Stimulated activated CD4-positive, alpha-beta T cell treated with anti-CD3 and anti-CD28 coated beads, Interleukin-15, amount 100 ng/mL, for 24 hours (primary cell): ENCODE measurements at regions not wholly inside any gene's neighbourhood (a gene's known extent, or its start where the extent isn't known, plus 50 kb on each side); places are given as distances from the start of the nearest gene placed in this dataset.

Experiments
- DNase-seq: peaks from one replicate; pipeline ENCODE4 v3.0.0-alpha.2; 2020

- no peak for DNase-seq
Measured at GRCh38 chr15:31925541-31925940, 104.8 kb upstream of the CHRNA7 start.

DNA sequence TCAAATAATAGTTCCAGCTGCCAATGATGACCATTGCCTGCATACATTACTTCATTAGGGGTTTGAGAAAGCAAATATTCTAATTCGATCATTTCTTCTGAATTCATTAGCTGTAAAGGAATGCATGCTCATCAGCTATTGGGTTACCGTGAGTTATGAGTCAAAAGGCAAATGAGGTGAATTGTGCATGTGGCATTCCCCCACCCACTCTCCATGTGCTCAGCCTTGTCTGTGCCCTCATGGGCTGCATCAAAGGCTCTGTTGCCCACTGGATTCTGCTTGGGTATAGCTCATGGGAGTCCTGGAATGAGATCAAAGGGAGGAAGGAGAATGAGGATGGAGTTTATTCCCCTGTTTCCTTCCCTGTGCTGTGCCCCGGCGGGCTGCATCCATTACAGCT is 99.3 kb upstream of the CHRNA7 start:
- peak; percentile 59 for DNase-seq

- no peak for DNase-seq
Measured at GRCh38 chr15:31932576-31932975, 97.7 kb upstream of the CHRNA7 start.

GRCh38 chr15:31934821-31935220 is 95.5 kb upstream of the CHRNA7 start:
- no peak for DNase-seq

DNA sequence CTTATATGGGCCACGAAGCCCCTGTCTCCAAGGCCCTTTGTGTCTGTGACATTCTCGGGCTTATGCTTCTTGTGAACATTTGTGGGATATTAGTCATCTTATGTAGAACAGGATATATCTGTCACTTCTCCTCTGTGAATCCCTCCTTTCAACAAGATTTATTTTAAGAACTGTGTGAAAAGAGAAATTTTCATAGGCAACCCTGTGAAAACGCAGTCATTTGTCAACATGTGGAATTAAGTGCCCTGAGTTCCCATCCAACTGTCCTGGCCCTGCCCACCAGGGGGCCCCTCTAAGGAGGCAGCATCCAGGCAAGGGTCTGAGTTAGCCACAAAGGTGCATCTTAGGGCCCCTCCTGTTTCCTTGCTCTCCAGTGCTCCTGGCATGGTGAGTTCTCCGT is 76.8 kb upstream of the CHRNA7 start:
- no peak for DNase-seq

GRCh38 chr15:31954374-31955172 is 75.7 kb upstream of the CHRNA7 start:
- no peak for DNase-seq

- no peak for DNase-seq
Measured at GRCh38 chr15:31955734-31956133, 74.6 kb upstream of the CHRNA7 start.

- no peak for DNase-seq
Measured at GRCh38 chr15:31957581-31957980, 72.7 kb upstream of the CHRNA7 start.

GRCh38 chr15:31964586-31965307 is 65.6 kb upstream of the CHRNA7 start:
- DNase-seq: no peak

- DNase-seq: no peak
Measured at GRCh38 chr15:31970007-31970406, 60.3 kb upstream of the CHRNA7 start.

DNA sequence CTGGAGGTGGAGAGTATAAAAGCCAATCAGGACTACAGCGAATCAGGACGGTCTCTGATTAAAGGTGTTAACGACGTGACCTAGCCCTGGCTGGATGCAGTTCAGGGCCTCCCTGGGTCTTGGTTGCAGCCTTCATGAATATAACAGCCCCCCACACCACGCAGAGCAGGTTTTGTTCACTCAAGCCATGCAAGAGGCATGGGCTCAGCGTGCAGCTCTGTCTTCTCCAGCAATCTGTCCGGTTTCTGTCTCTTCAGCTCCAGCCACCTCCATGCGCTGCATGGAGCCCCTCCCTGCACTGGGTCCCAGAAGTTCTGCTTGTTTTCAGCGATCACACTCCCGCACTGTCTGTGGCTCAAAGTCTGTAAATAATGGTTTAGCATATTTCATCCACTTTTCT is 57.1 kb upstream of the CHRNA7 start:
- no peak for DNase-seq

GRCh38 chr15:31974154-31974794 is 56.0 kb upstream of the CHRNA7 start:
- DNase-seq: no peak

DNA sequence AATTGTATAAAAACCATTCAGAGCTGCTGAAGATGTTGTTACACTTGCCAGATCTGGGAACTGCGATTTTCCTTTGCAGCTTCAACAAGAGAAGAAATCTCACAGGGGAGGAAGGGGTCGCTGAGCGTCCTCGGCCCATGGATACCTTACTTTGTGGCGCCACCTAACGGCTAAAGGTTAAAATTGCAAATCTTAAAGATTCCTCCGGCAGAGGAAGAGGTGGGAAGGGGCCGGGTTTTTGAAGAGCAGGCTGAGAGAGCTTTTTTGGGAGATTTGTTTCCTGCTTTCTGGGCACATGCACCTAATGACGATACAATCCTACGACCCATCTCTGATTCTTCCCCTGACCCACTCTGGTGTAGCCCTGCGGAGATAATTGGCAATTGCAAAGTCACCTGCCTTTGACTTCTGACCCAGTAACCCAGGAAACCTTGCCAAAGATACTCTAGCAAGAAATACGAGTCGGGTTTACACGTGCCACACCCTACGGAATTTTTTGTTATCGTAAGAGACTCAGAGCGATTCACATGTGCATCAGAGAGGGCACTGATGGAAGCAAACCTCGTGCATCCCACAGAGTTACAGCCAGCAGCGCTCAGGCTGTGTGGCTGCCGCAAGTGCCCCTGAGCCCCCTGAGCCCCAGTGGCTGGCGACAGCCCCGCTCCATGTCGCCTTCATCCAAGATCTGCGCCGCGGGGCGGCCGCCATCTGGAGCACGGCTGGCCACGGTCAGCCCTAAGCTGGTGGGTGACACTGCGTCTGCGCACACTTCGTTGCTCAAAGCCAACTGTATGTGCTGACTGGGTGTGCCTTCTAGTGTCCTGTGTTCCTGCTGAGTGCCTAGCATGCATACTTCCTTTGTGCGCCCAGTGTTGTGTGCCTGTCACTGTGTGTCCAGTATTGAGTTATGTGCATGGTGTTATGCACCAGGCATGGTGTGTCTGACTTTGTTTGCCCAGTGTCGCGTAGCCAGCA is 55.2 kb upstream of the CHRNA7 start:
- peak; percentile 53 for DNase-seq

- no peak for DNase-seq
Measured at GRCh38 chr15:31975830-31976229, 54.5 kb upstream of the CHRNA7 start.

- DNase-seq: no peak
Measured at GRCh38 chr15:31977138-31977537, 53.2 kb upstream of the CHRNA7 start.

DNA sequence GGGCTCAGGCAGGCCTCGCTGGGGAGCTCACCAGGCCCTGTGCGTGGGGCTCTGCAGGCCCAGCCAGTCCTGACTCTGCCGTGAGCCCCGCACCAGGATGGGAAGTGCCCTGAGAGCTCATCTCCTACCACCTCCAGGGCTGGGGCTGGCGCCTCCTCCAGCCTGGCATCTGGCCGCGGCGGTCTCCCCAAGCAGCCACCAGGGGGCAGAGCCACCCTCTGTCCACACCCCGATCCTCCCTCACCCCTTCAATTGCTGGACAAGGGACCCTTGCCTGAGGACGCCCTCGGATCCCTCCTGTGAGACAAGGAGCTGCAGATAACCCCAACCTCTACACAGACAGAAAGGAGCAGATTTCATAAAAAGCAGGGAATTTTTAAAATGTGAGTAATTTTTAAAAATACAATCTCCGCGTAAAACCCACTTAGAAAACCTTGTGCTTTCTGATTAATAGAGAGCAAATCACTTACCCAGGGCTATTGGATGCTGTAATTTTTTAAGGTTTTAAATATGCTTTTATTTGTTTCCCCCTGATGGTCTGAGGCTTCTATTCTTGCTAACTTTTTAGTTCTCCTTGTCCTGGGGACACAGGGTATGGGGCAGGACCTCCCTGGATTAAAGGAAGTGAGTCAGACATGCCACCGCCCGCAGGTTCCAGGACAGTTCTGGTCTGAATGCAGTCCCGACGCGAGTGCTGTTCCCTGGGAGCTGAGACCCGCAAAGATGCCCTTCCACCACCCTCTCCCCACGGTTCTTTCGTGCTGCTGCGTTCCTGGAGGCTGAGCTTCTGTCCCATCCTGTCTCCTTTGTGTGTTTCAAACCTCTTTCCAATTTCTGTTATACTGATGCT is 52.3 kb upstream of the CHRNA7 start:
- DNase-seq: peak; percentile 72
